T-helper 9 cell (primary cell): ENCODE measurements at regions not wholly inside any gene's neighbourhood (a gene's known extent, or its start where the extent isn't known, plus 50 kb on each side); places are given as distances from the start of the nearest gene placed in this dataset.

Experiments used
- DNase-seq: peaks from one replicate; pipeline ENCODE4 v3.0.0-alpha.2; 2020

GRCh38 chr12:127267128-127267527, 999.8 kb upstream of the TMEM132C start:
- DNase-seq = no peak

GRCh38 chr12:127268213-127268612, 998.8 kb upstream of the TMEM132C start:
- DNase-seq = no peak

GRCh38 chr12:127268706-127269425, 998.1 kb upstream of the TMEM132C start:
- DNase-seq = no peak

DNA sequence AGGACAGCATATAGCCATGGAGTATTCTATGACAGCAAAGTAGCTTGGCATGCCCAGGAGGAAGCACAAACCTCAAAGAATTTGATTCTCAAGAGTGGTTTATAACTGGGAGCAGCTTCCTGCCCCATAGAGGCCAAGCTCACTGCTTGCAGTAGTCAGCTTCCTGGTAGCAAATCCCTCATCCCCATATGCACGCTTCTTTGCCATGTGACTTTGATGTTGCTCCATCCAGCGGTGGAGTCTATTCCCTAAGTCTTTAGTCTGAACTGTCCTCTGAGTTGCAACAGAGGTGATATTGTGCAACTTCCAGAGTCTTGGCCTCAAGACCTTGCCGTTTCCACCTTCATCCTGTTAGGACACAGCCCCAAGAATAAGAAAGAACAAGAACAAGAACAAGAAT, 996.8 kb upstream of the TMEM132C start:
- DNase-seq = no peak

DNA sequence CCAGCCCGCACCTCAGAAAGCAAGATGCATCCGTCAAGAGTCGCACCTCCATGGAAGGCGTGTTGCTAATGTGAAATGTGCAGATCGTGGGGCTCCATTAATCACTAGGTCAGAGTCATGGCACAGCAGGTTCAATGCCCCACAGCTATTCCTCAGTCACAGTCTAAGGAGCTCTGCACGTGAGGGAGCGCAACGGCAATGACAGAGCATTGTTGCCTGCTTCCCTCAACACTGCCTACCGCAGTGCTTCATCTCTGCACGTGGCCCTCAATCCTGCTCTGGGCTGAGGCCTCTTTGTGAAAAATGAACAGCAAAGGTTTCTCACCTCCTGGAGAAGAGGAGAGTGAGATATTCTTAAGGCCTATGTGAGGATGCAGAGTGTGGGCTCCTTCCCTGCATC, 995.2 kb upstream of the TMEM132C start:
- no peak for DNase-seq

- DNase-seq = no peak
Observed at GRCh38 chr12:127272864-127273263, 994.1 kb upstream of the TMEM132C start.

GRCh38 chr12:127273626-127274025, 993.3 kb upstream of the TMEM132C start:
- DNase-seq = no peak

GRCh38 chr12:127275416-127275815, 991.6 kb upstream of the TMEM132C start:
- no peak for DNase-seq

DNA sequence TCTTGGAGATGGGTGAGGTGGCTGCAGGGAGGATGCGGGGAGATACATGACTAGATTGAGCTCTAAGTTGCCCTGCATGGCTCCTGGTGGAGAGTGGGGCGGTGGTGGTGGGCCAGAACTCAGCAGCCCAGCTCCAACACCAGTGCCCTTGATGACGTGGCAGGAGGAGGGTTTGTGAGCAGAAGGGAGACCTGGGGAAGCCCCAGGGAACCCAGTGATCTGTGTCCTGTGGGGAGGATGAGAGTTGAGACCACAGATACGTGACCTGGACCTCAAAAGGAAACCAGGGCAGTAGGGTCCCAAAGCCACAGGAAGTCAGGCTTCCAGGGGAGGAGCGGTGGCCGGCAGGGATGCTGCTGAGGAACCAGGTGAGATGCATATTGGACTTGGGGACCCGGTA, 989.1 kb upstream of the TMEM132C start:
- no peak for DNase-seq

DNA sequence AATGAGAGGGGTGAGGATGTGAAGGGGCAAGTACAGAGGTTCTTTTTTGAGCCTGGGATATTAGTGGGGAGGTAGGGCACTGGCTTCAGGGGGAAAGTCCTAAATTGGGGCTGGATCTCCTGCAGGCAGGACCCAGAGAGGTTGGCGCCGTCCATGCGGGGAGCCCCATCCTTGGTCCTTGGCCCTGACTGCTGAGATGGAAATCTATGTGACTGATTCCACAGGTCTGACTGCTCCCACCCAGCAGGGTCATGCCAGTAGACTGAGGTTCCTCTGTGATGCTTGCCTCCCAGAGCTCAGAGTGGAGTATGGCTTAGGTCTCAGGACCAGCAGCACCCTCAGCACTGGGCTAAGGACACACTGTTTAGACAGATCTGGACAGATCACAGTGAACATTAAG, 988.6 kb upstream of the TMEM132C start:
- DNase-seq = no peak

DNA sequence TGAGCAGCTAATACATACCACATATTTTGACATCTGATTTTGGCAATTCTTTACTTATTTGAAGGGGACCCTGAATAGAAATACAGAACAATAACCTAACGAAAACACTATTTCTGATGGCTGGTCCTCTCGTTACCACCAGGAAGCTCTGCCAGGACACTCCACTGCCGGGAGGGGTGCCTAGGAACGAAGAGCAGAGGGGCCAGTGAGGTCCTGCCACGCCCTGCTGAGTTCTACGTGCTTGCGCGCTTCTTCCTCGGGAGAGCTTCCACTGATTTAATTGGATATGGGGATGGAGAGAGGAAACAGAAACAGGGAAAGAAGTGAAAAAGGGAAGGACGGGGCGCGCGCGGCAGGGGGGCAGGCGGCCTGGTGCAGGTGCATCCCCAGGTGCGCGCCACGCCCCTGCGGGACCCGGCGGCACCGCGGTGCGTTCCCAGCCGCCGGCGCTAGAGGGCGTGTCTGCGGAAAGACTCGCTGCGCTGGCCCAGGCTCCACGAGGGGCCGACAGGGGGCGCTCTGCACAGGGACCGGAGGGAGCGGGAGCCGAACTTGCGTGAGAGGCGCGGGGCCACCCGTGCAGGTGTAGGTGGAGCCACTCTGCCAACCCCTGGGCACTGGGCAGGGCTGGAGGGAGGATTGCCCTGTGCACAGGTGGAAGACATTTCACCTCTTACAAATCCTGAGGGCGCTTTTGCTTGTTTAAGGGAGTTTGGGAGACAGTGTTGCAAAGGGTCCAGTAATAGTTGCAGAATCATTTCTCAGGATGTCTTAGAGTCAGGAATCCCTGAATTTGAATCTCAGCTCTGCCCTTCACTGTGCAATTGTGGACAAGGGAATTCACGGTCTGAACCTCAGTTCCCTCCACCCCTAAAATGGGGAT, 986.3 kb upstream of the TMEM132C start:
- peak; percentile 58 for DNase-seq

DNA sequence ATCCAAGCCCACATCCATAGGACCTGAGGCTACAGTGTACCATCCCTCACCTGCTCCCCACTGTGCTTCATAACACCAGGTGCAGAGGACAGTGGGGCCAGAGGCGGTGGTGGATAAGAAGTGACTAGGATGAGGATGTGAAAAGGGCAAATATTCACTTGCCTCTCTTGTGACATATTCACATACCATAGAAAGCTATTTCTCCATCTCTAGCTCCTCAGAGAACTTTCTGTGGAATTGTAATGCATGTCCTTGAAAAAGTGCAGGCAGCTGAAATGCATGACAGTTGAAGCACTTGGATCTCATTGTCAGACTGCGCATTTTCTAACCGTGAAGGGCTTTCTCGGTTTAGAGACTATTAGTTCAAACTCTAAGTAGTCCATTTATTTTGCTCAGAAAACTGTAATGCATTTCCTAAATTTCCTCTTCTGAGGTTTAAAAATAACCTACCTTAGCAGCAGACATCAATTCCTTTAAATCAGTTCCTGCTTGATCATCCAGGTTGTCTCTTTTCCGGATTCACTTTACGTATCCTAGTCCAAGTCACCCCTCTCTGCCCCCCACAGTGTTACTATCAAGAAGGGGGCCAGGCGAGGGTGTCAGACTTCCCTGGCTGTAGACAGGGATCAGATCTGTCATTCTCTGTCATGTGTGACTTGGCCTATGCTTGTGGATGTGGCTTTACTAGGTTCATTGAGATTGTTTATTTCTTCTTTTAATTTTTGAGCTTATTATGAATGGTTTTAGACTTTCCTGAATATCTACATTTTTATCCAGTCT, 984.0 kb upstream of the TMEM132C start:
- DNase-seq = no peak

DNA sequence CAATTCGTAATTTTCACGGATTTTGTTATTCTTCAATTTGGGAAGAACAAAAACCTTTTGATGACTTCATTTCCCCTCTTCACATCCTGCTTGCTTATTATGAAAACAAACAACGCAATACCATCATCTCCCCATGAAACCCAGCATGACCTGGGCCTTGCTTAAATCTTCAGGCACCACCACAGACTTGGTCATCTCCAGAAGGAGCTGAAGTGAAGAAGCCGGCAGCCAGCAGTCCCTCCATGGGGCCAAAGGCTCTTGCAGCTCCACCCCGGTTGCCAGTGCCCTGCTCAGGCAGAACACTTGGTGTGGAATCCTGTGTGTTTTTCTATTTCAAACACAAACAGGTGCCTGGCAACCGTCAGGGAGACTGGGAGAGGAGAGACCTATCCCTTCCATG, 982.9 kb upstream of the TMEM132C start:
- no peak for DNase-seq

- DNase-seq = no peak
Observed at GRCh38 chr12:127284870-127285431, 982.0 kb upstream of the TMEM132C start.

- DNase-seq = no peak
Observed at GRCh38 chr12:127286281-127286680, 980.7 kb upstream of the TMEM132C start.

DNA sequence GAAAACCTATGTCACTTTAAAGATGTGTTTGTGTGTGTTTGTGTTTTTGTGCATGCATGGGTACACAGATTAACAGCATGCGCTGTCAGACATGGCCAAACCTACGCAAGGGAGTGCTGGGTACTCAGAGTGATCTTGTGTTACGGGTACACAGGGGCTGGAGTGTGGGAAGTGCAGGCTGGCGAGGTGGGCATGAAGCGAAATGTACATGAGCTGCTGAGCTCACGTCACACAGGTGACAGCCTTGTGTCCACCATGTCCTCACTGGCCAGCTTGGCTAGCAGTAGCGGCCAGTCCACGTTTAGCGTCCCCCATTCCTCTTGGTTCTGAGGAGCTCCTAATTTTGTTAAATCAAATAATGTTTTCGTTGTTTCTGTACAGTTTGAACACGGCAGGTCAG, 979.7 kb upstream of the TMEM132C start:
- no peak for DNase-seq

DNA sequence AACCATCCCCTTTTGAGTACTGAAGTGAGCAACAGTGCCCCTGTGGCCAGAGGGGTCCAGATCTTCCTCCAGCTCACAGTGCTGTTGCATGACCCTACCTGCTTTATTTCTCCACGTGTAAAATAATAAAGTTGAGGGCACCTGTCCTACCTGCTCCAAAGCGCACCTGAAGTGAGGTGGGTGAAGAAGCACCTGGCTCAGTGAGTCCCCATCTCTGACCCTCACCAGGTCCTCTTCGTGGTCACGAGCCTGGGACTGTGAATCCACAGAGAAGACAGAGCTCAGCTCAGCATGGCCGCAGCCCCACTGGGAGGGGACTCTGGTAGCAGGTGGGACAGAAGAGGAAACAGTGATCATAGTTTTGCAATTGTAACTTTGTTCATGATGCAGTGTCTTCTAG, 976.7 kb upstream of the TMEM132C start:
- DNase-seq = no peak

GRCh38 chr12:127292736-127293135, 974.2 kb upstream of the TMEM132C start:
- no peak for DNase-seq

- DNase-seq = peak; percentile 27
Observed at GRCh38 chr12:127293507-127294310, 973.3 kb upstream of the TMEM132C start.

DNA sequence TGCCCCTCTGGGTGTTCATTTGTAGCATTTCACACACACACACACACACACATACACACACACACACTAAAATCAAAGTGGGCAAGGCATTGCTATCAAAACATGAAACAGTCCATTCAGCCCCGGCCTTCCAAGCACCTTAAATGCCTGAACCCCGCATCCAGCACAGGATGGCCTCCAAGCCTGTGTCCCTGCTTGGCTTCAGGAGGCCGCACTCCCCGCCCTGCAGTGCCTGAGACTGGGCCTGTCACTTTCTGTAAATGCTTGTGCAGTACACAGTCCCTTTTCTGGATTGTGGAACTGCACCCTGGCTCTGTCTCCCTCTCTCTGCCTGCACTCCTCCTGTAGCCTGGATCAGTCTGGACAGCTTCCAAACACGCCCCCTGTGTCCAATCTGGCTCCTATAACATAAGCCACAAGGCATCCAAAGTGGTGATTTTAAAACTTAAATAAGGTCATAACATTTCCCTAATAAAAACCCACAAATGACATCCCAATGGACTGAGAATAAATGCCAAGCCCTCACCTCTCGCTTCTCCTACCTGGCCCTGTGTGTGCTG, 972.2 kb upstream of the TMEM132C start:
- DNase-seq = no peak

DNA sequence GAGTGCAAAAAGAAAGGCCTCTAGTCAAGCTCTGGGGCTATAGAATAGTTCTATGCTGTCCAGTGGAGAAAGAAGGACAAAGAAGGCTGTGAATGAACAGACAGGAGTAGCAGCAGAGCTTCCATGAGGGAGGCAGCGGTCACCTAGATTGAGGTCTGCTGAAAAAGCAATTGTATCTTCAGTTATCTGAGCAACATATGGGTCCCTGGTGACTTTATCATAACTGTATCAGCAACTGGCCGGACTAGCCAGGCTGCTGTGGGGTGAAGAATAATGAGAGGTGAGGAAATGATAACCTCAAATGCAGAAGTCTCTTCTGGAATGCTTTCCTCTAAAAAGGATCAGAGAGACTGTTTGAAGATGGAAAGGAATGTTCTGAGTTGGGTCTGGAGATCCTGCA, 971.3 kb upstream of the TMEM132C start:
- DNase-seq = no peak

DNA sequence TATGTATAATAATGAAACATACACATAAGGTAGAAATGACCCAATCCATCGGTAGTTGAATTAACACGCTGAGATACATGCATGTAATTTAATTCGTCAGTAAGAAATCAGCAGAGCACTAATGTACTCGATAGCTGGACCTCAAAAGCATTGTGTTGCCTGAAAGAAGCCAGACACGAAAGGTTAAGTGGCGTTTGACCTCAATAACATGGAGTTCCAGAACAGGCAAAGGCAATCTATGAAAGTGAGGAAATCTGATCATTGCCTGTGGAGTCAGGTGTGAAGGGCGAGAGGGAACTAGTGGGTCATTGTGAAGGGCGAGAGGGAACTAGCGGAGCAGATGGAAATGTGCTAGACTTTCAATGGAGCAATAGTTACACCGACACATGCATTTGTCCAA, 970.4 kb upstream of the TMEM132C start:
- no peak for DNase-seq
